ENCODE measurements at regions not wholly inside any gene's neighbourhood (a gene's known extent, or its start where the extent isn't known, plus 50 kb on each side); places are given as distances from the start of the nearest gene placed in this dataset.

- intact Hi-C loops (cut with DNase I; ENCODE audit: low total_unique reads), result no loop called here
- Histone ChIP-seq H3K4me1 (no peaks in the 10 kb centered on the region), H3K36me3 (ENCODE audit: low read depth, missing control alignments) (no peaks in the 10 kb centered on the region), H3K9me3 (no peaks in the 10 kb centered on the region), H3K27me3 (no peaks in the 10 kb centered on the region), H3K4me3 (no peak overlapping the region), H3K27ac (no peak overlapping the region)
- 97 to 100% methylated on average over 1 of the region's 1 CpG for WGBS, 2 donors
- no peak for TF ChIP-seq CTCF (IDR thresholded peaks at IDR 0.05)
- no peak for TF ChIP-seq POLR2A (IDR thresholded peaks at IDR 0.05)
- DNase-seq, result no peak
Observed at GRCh38 chr16:59320657-59321056, 586.5 kb upstream of the GOT2 start.

GRCh38 chr16:59319871-59320270 lies 585.8 kb upstream of the GOT2 start:
- TF ChIP-seq CTCF (IDR thresholded peaks at IDR 0.05), result no peak
- no peak for TF ChIP-seq POLR2A (IDR thresholded peaks at IDR 0.05)
- H3K27me3 ChIP-seq, result no peaks in the 10 kb centered on the region
- 83 to 92% methylated on average over 3 of the region's 3 CpGs for WGBS, 2 donors
- H3K27ac ChIP-seq, result no peak overlapping the region
- no peak overlapping the region for H3K4me3 ChIP-seq
- H3K36me3 ChIP-seq (ENCODE audit: low read depth, missing control alignments), result no peaks in the 10 kb centered on the region
- intact Hi-C loops (cut with DNase I; ENCODE audit: low total_unique reads), result no loop called here
- no peaks in the 10 kb centered on the region for H3K9me3 ChIP-seq
- H3K4me1 ChIP-seq, result no peaks in the 10 kb centered on the region
- DNase-seq, result no peak

- Histone ChIP-seq H3K27ac (no peak overlapping the region), H3K4me3 (no peak overlapping the region), H3K27me3 (no peaks in the 10 kb centered on the region), H3K36me3 (ENCODE audit: low read depth, missing control alignments) (no peaks in the 10 kb centered on the region), H3K4me1 (no peaks in the 10 kb centered on the region), H3K9me3 (no peaks in the 10 kb centered on the region)
- intact Hi-C loops (cut with DNase I; ENCODE audit: low total_unique reads), result no loop called here
- TF ChIP-seq POLR2A (IDR thresholded peaks at IDR 0.05) (no peak), CTCF (IDR thresholded peaks at IDR 0.05) (no peak)
- no peak for DNase-seq
- WGBS, 2 donors, result 75 to 83% methylated on average over 4 of the region's 4 CpGs
Observed at GRCh38 chr16:59305850-59306249, 571.7 kb upstream of the GOT2 start.

- H3K4me1 ChIP-seq, result no peaks in the 10 kb centered on the region
- H3K27me3 ChIP-seq, result no peaks in the 10 kb centered on the region
- H3K4me3 ChIP-seq, result no peak overlapping the region
- WGBS, 2 donors, result 76 to 79% methylated on average over 5 of the region's 5 CpGs
- no peaks in the 10 kb centered on the region for H3K9me3 ChIP-seq
- no peak for DNase-seq
- TF ChIP-seq POLR2A (IDR thresholded peaks at IDR 0.05) (no peak), CTCF (IDR thresholded peaks at IDR 0.05) (no peak)
- intact Hi-C loops (cut with DNase I; ENCODE audit: low total_unique reads), result no loop called here
- no peak overlapping the region for H3K27ac ChIP-seq
- H3K36me3 ChIP-seq (ENCODE audit: low read depth, missing control alignments), result no peaks in the 10 kb centered on the region
Observed at GRCh38 chr16:59296888-59297287, 562.8 kb upstream of the GOT2 start.

GRCh38 chr16:59295993-59296736 lies 562.0 kb upstream of the GOT2 start:
- no peak for TF ChIP-seq CTCF (IDR thresholded peaks at IDR 0.05)
- TF ChIP-seq POLR2A (IDR thresholded peaks at IDR 0.05), result no peak
- no peak overlapping the region for H3K27ac ChIP-seq
- WGBS, 2 donors, result 48 to 51% methylated on average over 5 of the region's 5 CpGs
- peak; percentile 26 for DNase-seq
- H3K4me3 ChIP-seq, result no peak overlapping the region
- H3K9me3 ChIP-seq, result no peaks in the 10 kb centered on the region
- no peaks in the 10 kb centered on the region for H3K27me3 ChIP-seq
- H3K4me1 ChIP-seq, result no peaks in the 10 kb centered on the region
- intact Hi-C loops (cut with DNase I; ENCODE audit: low total_unique reads), result no loop called here
- no peaks in the 10 kb centered on the region for H3K36me3 ChIP-seq (ENCODE audit: low read depth, missing control alignments)

All from testis (tissue), 2 donors.